ENCODE measurements at regions not wholly inside any gene's neighbourhood (a gene's known extent, or its start where the extent isn't known, plus 50 kb on each side); places are given as distances from the start of the nearest gene placed in this dataset.

DNA sequence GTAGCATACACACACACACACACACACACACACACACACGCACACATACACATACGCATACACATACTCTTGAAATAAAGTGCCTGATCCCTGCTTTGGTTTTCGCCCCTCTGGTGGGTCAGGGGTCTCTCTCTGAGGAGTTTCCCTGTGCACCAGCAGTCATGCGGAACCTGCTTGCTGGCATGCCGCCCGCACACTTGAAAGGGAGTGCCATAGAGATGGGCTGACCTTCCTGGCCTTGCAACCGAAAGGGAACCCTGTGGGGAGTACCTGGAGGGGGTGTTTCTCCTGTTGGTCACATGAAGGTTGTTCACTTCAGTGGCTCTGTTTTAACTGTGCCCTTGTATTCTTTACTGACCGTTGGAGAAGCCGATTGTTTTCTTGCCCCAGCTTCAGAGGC lies 752.3 kb downstream of the NR2F2 start:
- Histone ChIP-seq H3K4me1 (ENCODE audit: control insufficient read depth, extremely low read depth, insufficient read depth, low read length) (no peaks in the 10 kb centered on the region), H4K20me1 (replicated peaks; ENCODE audit: control insufficient read depth, extremely low read depth, insufficient read depth, low read length) (no peaks in the 10 kb centered on the region), H3K4me2 (ENCODE audit: insufficient read depth, low read length) (no peak overlapping the region), H3K9ac (replicated peaks; ENCODE audit: extremely low read depth, insufficient read depth, low read length) (no peak overlapping the region), H3K27ac (ENCODE audit: insufficient read depth, low read depth, low read length) (no peak overlapping the region), H3K4me3 (replicated peaks in 1 of 3; ENCODE audit: insufficient read depth in 1 of 3, low read depth in 1 of 3, low read length in 3 of 3) (no peak overlapping the region), H3K9me1 (replicated peaks; ENCODE audit: control insufficient read depth, extremely low read depth, insufficient read depth, low read length) (no peaks in the 10 kb centered on the region), H3K36me3 (ENCODE audit: control insufficient read depth in 2 of 2, extremely low read depth in 1 of 2, insufficient read depth in 2 of 2, low read length in 2 of 2) (no peaks in the 10 kb centered on the region), H3K9me3 (replicated peaks; ENCODE audit: control insufficient read depth, insufficient read depth, low read length) (no peaks in the 10 kb centered on the region), H2AFZ (ENCODE audit: low read depth, low read length) (no peak overlapping the region), H3K27me3 (ENCODE audit: control insufficient read depth in 2 of 2, insufficient read depth in 2 of 2, low read length in 2 of 2) (no peaks in the 10 kb centered on the region), H3K79me2 (ENCODE audit: control insufficient read depth, insufficient read depth, low read length) (no peaks in the 10 kb centered on the region)
- BruUV-seq (replicated peaks), result no TSS peak
- no peak for TF ChIP-seq MYC (IDR thresholded peaks at IDR 0.05; ENCODE audit: low read depth, low read length)
- TF ChIP-seq POLR2A (IDR thresholded peaks at IDR 0.05; ENCODE audit: low read depth, low read length), result no peak
- TF ChIP-seq, protein P1, sequence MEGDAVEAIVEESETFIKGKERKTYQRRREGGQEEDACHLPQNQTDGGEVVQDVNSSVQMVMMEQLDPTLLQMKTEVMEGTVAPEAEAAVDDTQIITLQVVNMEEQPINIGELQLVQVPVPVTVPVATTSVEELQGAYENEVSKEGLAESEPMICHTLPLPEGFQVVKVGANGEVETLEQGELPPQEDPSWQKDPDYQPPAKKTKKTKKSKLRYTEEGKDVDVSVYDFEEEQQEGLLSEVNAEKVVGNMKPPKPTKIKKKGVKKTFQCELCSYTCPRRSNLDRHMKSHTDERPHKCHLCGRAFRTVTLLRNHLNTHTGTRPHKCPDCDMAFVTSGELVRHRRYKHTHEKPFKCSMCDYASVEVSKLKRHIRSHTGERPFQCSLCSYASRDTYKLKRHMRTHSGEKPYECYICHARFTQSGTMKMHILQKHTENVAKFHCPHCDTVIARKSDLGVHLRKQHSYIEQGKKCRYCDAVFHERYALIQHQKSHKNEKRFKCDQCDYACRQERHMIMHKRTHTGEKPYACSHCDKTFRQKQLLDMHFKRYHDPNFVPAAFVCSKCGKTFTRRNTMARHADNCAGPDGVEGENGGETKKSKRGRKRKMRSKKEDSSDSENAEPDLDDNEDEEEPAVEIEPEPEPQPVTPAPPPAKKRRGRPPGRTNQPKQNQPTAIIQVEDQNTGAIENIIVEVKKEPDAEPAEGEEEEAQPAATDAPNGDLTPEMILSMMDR (IDR thresholded peaks at IDR 0.05; ENCODE audit: extremely low read depth in 1 of 2, insufficient read depth in 1 of 2, low read depth in 1 of 2, low read length in 2 of 2), result no peak
- TF ChIP-seq, protein P2, sequence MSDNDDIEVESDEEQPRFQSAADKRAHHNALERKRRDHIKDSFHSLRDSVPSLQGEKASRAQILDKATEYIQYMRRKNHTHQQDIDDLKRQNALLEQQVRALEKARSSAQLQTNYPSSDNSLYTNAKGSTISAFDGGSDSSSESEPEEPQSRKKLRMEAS (IDR thresholded peaks at IDR 0.05; ENCODE audit: insufficient read depth, insufficient read length), result no peak
- TF ChIP-seq FOS (IDR thresholded peaks at IDR 0.05; ENCODE audit: borderline replicate concordance, insufficient read depth, low read length), result no peak
- TF ChIP-seq POLR2AphosphoS5 (IDR thresholded peaks at IDR 0.05; ENCODE audit: insufficient read depth, low read depth, low read length), result no peak
- no peak for TF ChIP-seq EZH2 (IDR thresholded peaks at IDR 0.05; ENCODE audit: borderline replicate concordance, low read depth, low read length, severe bottlenecking)
- TF ChIP-seq JUN (IDR thresholded peaks at IDR 0.05; ENCODE audit: borderline replicate concordance, insufficient read depth, insufficient read length, low read depth), result no peak
- TF ChIP-seq GATA2 (IDR thresholded peaks at IDR 0.05; ENCODE audit: insufficient read depth, insufficient read length, low read depth, low read length), result no peak
- intact Hi-C loops (cut with micrococcal nuclease), result no loop called here
- ChIA-PET POLR2A (no interaction called here), CTCF (no interaction called here)
- FAIRE-seq, result no peak
- dilution Hi-C loops (cut with MboI; ENCODE audit: extremely low pct_ligation_motif_present, low sequenced_read_pairs), result no loop called here
- DNase-seq (ENCODE audit: low read depth, low spot score), result no peak

Measured in endothelial cell of umbilical vein (primary cell).